Uterus (tissue), 2 donors: ENCODE measurements at regions not wholly inside any gene's neighbourhood (a gene's known extent, or its start where the extent isn't known, plus 50 kb on each side); places are given as distances from the start of the nearest gene placed in this dataset.

ENCODE experiments used
- POLR2A ChIP-seq, 2 donors: fragments of 450-650 bp; IDR thresholded peaks; one replicate each; pipeline ENCODE4 v1.6.1; 2016; ENCODE audit warnings: antibody characterized with exemption in 2 of 2, mild to moderate bottlenecking in 1 of 2, moderate library complexity in 1 of 2
- TF ChIP-seq, protein P1 (sequence below), 4 experiments: fragments of 200-600 bp in 2 of 4; fragments of 450-650 bp in 2 of 4; sonication (generic) in 2 of 4; IDR thresholded peaks; one replicate each; pipeline ENCODE4 v1.5.1; 2016 to 2019; ENCODE audit warnings: antibody characterized with exemption in 4 of 4, mild to moderate bottlenecking in 2 of 4, moderate library complexity in 1 of 4

DNA sequence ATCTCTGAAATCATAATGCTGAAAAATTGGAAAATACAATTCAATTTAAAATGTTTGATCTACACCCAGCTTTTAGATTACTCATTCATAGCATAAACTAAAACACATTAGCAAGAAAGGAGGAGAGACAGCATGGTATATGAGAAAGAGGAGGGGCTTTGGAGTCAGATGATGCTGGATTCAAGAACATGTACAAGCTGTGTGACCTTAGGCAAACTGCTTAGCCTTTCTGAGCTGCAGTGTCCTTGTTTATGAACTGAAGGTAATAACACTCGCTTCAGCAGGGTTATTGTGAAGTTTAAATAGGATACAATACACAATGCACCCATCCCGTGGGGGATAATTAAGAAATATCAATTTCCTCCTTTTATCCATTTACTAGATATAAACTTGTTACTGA is 79.2 kb downstream of the MAP1LC3B2 start:
- TF ChIP-seq, protein P1, sequence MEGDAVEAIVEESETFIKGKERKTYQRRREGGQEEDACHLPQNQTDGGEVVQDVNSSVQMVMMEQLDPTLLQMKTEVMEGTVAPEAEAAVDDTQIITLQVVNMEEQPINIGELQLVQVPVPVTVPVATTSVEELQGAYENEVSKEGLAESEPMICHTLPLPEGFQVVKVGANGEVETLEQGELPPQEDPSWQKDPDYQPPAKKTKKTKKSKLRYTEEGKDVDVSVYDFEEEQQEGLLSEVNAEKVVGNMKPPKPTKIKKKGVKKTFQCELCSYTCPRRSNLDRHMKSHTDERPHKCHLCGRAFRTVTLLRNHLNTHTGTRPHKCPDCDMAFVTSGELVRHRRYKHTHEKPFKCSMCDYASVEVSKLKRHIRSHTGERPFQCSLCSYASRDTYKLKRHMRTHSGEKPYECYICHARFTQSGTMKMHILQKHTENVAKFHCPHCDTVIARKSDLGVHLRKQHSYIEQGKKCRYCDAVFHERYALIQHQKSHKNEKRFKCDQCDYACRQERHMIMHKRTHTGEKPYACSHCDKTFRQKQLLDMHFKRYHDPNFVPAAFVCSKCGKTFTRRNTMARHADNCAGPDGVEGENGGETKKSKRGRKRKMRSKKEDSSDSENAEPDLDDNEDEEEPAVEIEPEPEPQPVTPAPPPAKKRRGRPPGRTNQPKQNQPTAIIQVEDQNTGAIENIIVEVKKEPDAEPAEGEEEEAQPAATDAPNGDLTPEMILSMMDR (IDR thresholded peaks at IDR 0.05), result no peak
- TF ChIP-seq POLR2A (IDR thresholded peaks at IDR 0.05), result no peak
